Thymus (tissue), 11 donors: ENCODE measurements at regions not wholly inside any gene's neighbourhood (a gene's known extent, or its start where the extent isn't known, plus 50 kb on each side); places are given as distances from the start of the nearest gene placed in this dataset.

Experiments
- DNase-seq, 9 donors: peaks; one replicate each; pipeline ENCODE4 v3.0.0-alpha.2; 2013; ENCODE audit warnings: low spot score in 9 of 9, low read depth in 6 of 9, missing footprints in 1 of 9
- H3K27ac ChIP-seq, 2 donors: one replicate each; pipeline ENCODE4 v1.5.1; 2013; ENCODE audit warnings: control low read depth in 1 of 2, low read depth in 1 of 2, low read length in 1 of 2, mild to moderate bottlenecking in 1 of 2, moderate library complexity in 1 of 2
- H3K27me3 ChIP-seq, 2 donors: one replicate each; pipeline ENCODE4 v1.5.1; 2013; ENCODE audit warnings: low read length in 1 of 2; ENCODE audit not compliant: control insufficient read depth in 2 of 2, insufficient read depth in 1 of 2
- H3K36me3 ChIP-seq, 2 donors: one replicate each; pipeline ENCODE4 v1.5.1; 2013; ENCODE audit warnings: low read length in 1 of 2, mild to moderate bottlenecking in 1 of 2, moderate library complexity in 1 of 2; ENCODE audit not compliant: control insufficient read depth in 2 of 2, insufficient read depth in 2 of 2
- H3K4me1 ChIP-seq, 2 donors: one replicate each; pipeline ENCODE4 v1.5.1; 2013; ENCODE audit warnings: low read length in 2 of 2; ENCODE audit not compliant: control insufficient read depth in 2 of 2, insufficient read depth in 2 of 2
- H3K4me3 ChIP-seq, 2 donors: one replicate each; pipeline ENCODE4 v1.5.1; 2013; ENCODE audit warnings: low read length in 2 of 2, control low read depth in 1 of 2, mild to moderate bottlenecking in 1 of 2
- H3K9me3 ChIP-seq, 2 donors: one replicate each; pipeline ENCODE4 v1.5.1; 2013; ENCODE audit warnings: low read length in 1 of 2, mild to moderate bottlenecking in 1 of 2; ENCODE audit not compliant: control insufficient read depth in 2 of 2, insufficient read depth in 1 of 2
- WGBS: extraction: QIAGEN DNeasy Blood & Tissue Kit; methylation state at CpG from one replicate; pipeline ENCODE4 v1.1.7; 2013; 5-methylcytosine and 5-hydroxymethylcytosine counted together
- donor health status: healthy.

DNA sequence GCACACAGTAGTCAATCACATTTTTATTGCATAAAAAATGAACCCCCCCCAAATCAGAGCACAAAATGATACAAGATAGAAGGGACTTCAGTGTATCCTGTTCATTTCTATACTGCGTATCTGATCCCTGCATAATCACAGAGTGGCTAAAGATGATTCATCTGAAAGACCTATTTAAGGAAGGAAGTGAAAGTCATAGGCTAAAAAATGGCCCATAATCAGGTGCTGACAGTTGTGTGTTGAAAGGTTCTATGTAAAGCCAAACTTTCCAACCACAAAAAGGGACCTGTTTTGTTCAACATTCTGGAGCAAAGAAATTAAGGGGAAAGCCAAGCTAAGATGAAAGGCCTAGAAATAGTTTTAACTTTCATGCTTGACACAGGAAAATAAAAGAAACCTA, 147.8 kb upstream of the ATP2B1 start:
- Histone ChIP-seq H3K9me3 (no peaks in the 10 kb centered on the region), H3K27me3 (no peaks in the 10 kb centered on the region), H3K4me3 (no peak overlapping the region), H3K36me3 (no peaks in the 10 kb centered on the region), H3K4me1 (peaks cover 8 to 23% of the 10 kb centered on the region in 2 donors), H3K27ac (no peak overlapping the region)
- peak in 3 of 9 donors; percentile 39 to 72 (median 44) for DNase-seq
- 20% methylated on average over 1 of the region's 1 CpG for WGBS

DNA sequence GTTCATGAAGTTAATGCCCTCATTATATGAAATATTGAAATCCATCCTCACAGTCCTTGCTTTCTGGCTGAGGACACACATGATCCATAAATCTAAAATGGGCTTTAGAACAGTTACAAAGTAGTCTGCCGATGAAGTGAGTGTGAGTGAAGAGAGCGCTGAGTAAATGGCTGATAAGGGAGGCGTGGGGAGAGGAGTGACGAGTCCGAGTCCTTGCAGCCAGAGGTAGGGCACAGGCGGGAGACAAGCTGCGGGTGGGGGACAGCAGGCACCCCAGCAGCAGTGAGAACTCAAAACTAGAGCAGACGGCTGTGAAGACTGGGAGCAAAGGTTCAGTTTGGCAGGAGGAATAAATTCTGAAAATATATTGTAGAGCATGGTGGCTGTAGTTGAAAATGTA, 140.1 kb upstream of the ATP2B1 start:
- Histone ChIP-seq H3K4me3 (no peak overlapping the region), H3K9me3 (no peaks in the 10 kb centered on the region), H3K27me3 (no peaks in the 10 kb centered on the region), H3K36me3 (no peaks in the 10 kb centered on the region), H3K4me1 (no peaks in the 10 kb centered on the region), H3K27ac (no peak overlapping the region)
- no peak for DNase-seq
- WGBS, result 98% methylated on average over 8 of the region's 8 CpGs

DNA sequence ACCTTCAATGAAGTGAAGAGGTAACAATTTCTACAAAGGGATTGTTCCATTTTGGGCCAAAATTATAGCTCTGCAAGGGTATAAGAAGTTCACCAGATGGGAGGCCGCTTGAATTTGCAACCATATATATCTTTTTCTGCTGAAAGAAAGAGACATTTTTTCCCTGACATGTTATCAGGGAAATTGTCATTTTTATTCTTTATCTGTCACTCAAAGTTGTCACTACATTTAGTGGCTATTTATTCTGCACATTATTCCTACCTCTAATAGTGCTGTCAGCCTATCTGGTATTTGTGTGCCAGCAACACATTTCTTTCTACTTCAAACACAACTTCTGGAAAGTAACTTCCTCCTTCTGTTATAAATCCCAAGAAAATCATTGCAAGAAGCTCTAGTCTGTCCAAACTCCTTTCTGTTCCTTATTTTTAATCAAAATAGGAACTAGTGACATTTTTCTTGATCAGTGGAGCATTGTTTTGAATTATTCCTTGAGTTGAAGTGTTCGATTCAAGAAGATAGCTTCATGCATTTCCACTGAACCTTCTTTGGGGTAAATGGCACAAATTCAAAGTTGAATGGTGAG, 137.9 kb upstream of the ATP2B1 start:
- no peak overlapping the region for H3K4me3 ChIP-seq
- no peaks in the 10 kb centered on the region for H3K4me1 ChIP-seq
- no peak overlapping the region for H3K27ac ChIP-seq
- no peak for DNase-seq
- H3K36me3 ChIP-seq, result no peaks in the 10 kb centered on the region
- no peaks in the 10 kb centered on the region for H3K9me3 ChIP-seq
- H3K27me3 ChIP-seq, result no peaks in the 10 kb centered on the region
- 95% methylated on average over 2 of the region's 2 CpGs for WGBS

DNA sequence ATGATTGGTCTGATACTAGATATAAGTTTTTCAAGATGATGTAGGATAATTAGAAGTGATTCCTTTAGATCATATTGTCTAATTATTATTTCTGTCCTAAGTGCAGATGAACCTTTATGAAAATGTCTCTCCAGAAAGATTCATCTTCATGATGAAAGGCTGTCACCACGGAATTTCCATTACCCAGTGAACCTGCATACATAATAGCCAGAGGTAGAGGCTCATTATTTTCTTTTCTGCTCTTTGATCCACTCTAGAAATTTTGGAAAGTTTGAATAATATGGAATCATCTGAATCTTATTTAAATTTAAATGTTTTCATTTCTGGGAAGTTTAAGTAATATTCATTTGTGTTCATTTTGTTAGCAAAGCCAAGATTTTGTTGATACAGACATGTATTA, 137.1 kb upstream of the ATP2B1 start:
- no peaks in the 10 kb centered on the region for H3K4me1 ChIP-seq
- 97% methylated on average over 1 of the region's 1 CpG for WGBS
- no peaks in the 10 kb centered on the region for H3K9me3 ChIP-seq
- H3K27me3 ChIP-seq, result no peaks in the 10 kb centered on the region
- H3K4me3 ChIP-seq, result no peak overlapping the region
- no peak overlapping the region for H3K27ac ChIP-seq
- H3K36me3 ChIP-seq, result no peaks in the 10 kb centered on the region
- no peak for DNase-seq

DNA sequence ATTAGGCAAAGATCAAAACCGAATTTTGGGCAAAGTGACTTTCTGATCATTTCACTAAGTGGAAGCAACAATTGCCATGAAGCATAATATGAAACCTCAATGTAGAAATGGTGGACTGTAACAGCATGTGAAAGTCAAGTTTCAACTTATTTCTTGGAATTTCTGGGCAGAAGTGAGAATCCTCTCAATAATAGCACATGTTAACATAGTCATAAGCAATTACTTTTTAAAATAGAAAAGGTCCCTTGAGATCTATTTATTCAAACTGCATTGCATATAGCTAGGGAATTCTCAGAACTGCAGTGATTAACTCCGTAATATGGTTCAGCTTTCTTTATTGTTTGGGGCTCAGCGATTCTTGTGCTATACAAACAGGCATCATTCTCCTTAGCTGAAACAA, 136.7 kb upstream of the ATP2B1 start:
- DNase-seq, result no peak
- WGBS, result 96% methylated on average over 3 of the region's 3 CpGs

DNA sequence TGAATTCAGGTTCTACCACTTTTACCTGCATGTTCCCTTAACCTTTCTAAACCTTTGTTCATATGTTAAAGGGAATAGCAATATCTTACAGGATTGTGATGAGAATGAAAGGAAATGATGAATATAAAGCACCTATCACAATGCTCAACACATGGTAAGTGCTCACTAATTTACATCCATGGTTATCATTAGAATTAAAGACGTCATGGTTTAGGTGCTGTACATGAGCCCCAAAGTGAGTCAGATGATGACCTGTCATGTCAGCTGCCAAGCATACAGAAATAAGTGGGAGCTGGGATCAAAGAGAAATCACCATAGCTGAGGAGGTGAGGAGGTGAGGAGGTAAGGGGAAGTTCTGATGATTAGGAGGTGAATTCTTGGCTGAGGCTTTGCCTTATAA, 135.9 kb upstream of the ATP2B1 start:
- H3K27ac ChIP-seq, result no peak overlapping the region
- H3K27me3 ChIP-seq, result no peaks in the 10 kb centered on the region
- WGBS, result 96% methylated on average over 1 of the region's 1 CpG
- H3K4me1 ChIP-seq, result peaks cover 0 to 3% of the 10 kb centered on the region in 2 donors
- no peak for DNase-seq
- H3K36me3 ChIP-seq, result no peaks in the 10 kb centered on the region
- H3K9me3 ChIP-seq, result no peaks in the 10 kb centered on the region
- H3K4me3 ChIP-seq, result no peak overlapping the region

More for the DNA sequence above, 136.7 kb upstream of the ATP2B1 start:
- H3K27me3 ChIP-seq, result no peaks in the 10 kb centered on the region
- peaks cover 0 to under 1% of the 10 kb centered on the region in 2 donors for H3K4me1 ChIP-seq
- no peaks in the 10 kb centered on the region for H3K36me3 ChIP-seq
- H3K9me3 ChIP-seq, result no peaks in the 10 kb centered on the region
- no peak overlapping the region for H3K27ac ChIP-seq
- H3K4me3 ChIP-seq, result no peak overlapping the region

DNA sequence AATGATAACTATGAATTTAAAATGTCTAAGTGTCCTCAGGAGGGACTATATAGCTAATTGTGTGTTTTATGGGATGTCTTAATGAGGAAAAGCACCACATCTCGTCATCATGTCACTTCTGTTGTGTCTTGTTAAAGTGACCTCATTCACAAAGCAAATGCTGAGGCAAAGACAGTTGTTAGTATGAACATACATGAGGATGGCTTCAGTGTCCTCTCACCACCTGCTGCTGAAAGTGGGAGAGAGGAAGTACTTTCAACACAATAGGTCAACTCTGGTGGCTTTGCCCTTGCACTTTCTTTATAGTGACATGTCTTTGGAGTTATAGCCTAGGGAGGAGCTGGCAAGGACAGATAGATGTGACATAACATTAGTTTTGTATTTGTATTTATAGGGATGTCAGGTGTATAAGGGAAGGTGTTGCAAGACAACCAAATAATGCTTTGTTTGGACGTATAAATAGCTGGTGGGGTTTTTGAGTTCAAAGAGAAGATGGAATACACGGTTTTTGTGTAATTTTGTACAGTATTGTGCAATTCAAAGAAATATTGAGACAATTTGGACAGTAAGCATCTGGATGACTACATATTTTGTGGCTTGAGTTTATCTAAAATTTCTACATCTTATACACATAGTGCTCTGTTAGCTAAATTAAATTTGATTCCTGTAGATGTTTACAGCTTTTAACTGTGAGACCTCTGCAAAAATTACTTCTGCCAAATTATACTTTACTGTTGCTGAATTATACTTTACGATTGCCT, 131.7 kb upstream of the ATP2B1 start:
- DNase-seq, result peak in 1 of 9 donors; percentile 38
- Histone ChIP-seq H3K4me1 (peaks cover 0 to 3% of the 10 kb centered on the region in 2 donors), H3K4me3 (no peak overlapping the region)

DNA sequence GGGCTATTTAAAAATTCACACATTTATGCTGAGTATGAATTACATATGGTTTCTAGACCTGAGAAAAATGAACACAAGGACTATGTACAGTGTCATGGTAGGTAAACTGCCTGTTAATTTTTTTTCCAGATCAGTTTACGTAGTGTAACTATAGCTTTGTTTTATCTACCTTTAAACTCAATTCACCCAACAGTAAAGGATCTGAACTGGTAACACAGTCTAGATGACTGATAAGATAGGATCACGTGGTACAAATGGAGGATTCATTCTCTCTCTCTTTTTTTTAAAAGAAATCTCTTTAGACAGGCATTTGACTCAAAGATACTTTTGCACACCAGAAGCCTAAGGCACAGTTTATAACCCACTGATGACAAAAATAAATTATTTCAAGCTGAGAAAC, 130.8 kb upstream of the ATP2B1 start:
- peak in 4 of 9 donors; percentile 33 to 65 (median 50) for DNase-seq
- Histone ChIP-seq H3K27me3 (no peaks in the 10 kb centered on the region), H3K27ac (peak overlapping the region in 1 of 2 donors; percentile 83), H3K9me3 (no peaks in the 10 kb centered on the region), H3K36me3 (no peaks in the 10 kb centered on the region), H3K4me3 (no peak overlapping the region), H3K4me1 (peaks cover 0 to 3% of the 10 kb centered on the region in 2 donors)
- 15% methylated on average over 2 of the region's 2 CpGs for WGBS

More for the DNA sequence above, 131.7 kb upstream of the ATP2B1 start:
- Histone ChIP-seq H3K9me3 (no peaks in the 10 kb centered on the region), H3K36me3 (no peaks in the 10 kb centered on the region), H3K27me3 (no peaks in the 10 kb centered on the region), H3K27ac (peak overlapping the region in 1 of 2 donors; percentile 83)
- 95% methylated on average over 4 of the region's 4 CpGs for WGBS

DNA sequence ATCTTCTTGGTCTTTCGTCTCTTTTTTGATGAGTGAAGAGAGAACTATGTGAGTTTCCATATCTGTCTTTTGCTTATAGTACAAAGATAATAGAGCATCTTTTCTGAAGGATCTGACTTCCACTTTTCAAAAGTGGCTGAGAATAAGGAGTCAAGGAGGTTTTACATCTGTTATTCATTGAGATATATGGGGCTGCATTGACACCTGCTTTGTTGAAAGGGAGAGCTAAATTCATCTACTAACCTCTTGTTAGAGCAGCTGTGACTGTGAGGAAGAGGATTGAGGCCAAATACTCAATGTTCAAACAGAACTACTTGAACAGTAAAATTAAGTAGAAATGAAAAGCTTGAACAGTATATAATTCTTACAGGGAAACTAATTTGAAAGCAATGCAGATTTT, 130.2 kb upstream of the ATP2B1 start:
- H3K36me3 ChIP-seq, result no peaks in the 10 kb centered on the region
- no peaks in the 10 kb centered on the region for H3K9me3 ChIP-seq
- DNase-seq, result peak in 6 of 9 donors; percentile 42 to 77 (median 52)
- H3K4me1 ChIP-seq, result peaks cover 0 to 3% of the 10 kb centered on the region in 2 donors
- H3K4me3 ChIP-seq, result no peak overlapping the region
- 44% methylated on average over 1 of the region's 1 CpG for WGBS
- H3K27me3 ChIP-seq, result no peaks in the 10 kb centered on the region
- H3K27ac ChIP-seq, result peak overlapping the region in 1 of 2 donors; percentile 83
